Osteocyte (in vitro differentiated cells): ENCODE measurements at regions not wholly inside any gene's neighbourhood (a gene's known extent, or its start where the extent isn't known, plus 50 kb on each side); places are given as distances from the start of the nearest gene placed in this dataset.

Experiments
- DNase-seq: peaks from one replicate; pipeline ENCODE4 v3.0.0; 2021; ENCODE audit warnings: mixed read lengths; ENCODE audit not compliant: unreplicated experiment; ENCODE audit errors: extremely low spot score
- H3K27ac Mint-ChIP-seq: one replicate; pipeline ENCODE4 v1.8.0; 2021; ENCODE audit warnings: mild to moderate bottlenecking, mixed read lengths; ENCODE audit not compliant: unreplicated experiment
- H3K27me3 Mint-ChIP-seq: one replicate; pipeline ENCODE4 v1.8.0; 2021; ENCODE audit warnings: mixed read lengths; ENCODE audit not compliant: unreplicated experiment
- H3K36me3 Mint-ChIP-seq: one replicate; pipeline ENCODE4 v1.8.0; 2021; ENCODE audit warnings: mixed read lengths; ENCODE audit not compliant: unreplicated experiment
- H3K4me1 Mint-ChIP-seq: one replicate; pipeline ENCODE4 v1.8.0; 2021; ENCODE audit warnings: mixed read lengths; ENCODE audit not compliant: unreplicated experiment
- H3K4me3 Mint-ChIP-seq: one replicate; pipeline ENCODE4 v1.8.0; 2021; ENCODE audit warnings: mild to moderate bottlenecking, moderate library complexity, mixed read lengths; ENCODE audit not compliant: unreplicated experiment
- H3K9me3 Mint-ChIP-seq: one replicate; pipeline ENCODE4 v1.8.0; 2021; ENCODE audit warnings: mixed read lengths; ENCODE audit not compliant: unreplicated experiment
- CTCF ChIP-seq: fragments of 200-600 bp; sonication (generic); IDR thresholded peaks from 2 replicates; pipeline ENCODE4 v1.5.0; 2021; ENCODE audit warnings: antibody characterized with exemption, mild to moderate bottlenecking, moderate library complexity

GRCh38 chr13:59205501-59205900 lies 958.2 kb downstream of the DIAPH3 start:
- Mint-ChIP-seq H3K27ac (no peak overlapping the region), H3K9me3 (peaks cover 8% of the 10 kb centered on the region), H3K36me3 (no peaks in the 10 kb centered on the region), H3K4me3 (no peak overlapping the region), H3K4me1 (peaks cover 6% of the 10 kb centered on the region), H3K27me3 (peaks cover 3% of the 10 kb centered on the region)
- DNase-seq = no peak
- no peak for TF ChIP-seq CTCF

- Mint-ChIP-seq H3K4me1 (peaks cover 10% of the 10 kb centered on the region), H3K27ac (no peak overlapping the region)
These were observed 955.1 kb downstream of the DIAPH3 start for GRCh38 chr13:59208405-59209195.

DNA sequence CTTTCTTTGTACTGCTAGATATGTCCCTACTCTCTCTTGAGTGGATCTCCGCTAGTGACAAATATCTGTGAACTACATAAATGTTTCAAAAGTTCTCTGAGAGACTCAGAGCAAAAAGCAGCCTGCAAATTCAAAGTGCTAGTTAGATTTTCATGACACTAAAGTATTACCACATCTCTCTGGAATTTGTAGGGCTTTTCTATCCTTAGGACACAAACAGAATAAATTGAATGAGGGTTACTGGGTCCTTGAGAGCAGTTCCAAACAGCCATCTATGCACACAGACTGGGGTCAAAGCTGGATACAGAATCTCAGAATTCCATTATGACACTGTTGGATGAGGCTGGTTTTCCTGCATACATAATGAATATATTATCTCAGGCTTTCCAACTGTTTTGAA lies 953.2 kb downstream of the DIAPH3 start:
- TF ChIP-seq CTCF = no peak
- Mint-ChIP-seq H3K27me3 (peaks cover 10% of the 10 kb centered on the region), H3K4me3 (no peak overlapping the region), H3K36me3 (no peaks in the 10 kb centered on the region), H3K4me1 (peaks cover 10% of the 10 kb centered on the region), H3K27ac (no peak overlapping the region), H3K9me3 (no peaks in the 10 kb centered on the region)
- DNase-seq = no peak

More at GRCh38 chr13:59208405-59209195, 955.1 kb downstream of the DIAPH3 start:
- Mint-ChIP-seq H3K4me3 (no peak overlapping the region), H3K27me3 (peaks cover 11% of the 10 kb centered on the region), H3K36me3 (no peaks in the 10 kb centered on the region), H3K9me3 (peaks cover under 1% of the 10 kb centered on the region)
- no peak for TF ChIP-seq CTCF
- DNase-seq = no peak

DNA sequence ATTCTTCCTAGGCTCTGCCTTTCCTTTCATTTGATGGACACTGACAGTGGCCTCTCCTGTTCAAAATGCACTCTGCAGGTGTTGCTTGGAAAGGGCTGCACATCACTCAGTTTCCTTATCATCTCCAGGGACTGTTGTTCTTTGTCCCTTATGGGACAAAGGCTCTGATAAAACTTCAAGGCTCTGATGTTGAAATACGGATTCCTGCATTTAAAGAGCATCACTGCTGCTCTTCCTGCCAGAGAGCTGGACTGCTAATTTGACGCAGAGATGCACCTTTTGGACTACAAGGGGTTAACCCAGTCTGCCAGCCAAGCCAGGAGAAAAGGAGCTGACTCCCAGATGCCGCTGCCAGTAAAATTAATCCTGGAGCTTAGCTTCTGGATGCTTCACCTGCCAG lies 952.1 kb downstream of the DIAPH3 start:
- H3K4me3 Mint-ChIP-seq = no peak overlapping the region
- H3K27me3 Mint-ChIP-seq = peaks cover 12% of the 10 kb centered on the region
- no peak for DNase-seq
- no peaks in the 10 kb centered on the region for H3K9me3 Mint-ChIP-seq
- H3K4me1 Mint-ChIP-seq = peaks cover 10% of the 10 kb centered on the region
- H3K36me3 Mint-ChIP-seq = no peaks in the 10 kb centered on the region
- H3K27ac Mint-ChIP-seq = no peak overlapping the region
- TF ChIP-seq CTCF = no peak

DNA sequence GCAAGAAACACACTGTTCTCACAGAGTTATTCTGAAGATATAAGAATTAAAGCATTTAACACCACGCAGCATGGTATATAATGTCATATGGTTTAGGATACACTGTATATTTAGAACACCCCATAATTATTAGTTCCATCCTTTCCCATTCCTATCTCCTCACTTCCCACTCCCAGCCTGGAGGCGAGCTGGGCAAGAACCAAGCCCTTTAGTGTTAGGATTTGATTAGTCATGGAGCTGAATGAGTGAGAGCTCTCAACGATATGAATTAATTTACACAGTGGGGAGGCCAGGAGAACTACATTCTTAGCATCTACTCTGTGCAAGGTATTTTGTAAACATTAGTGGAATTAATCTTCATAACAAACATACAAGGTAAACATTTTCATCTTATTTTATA lies 934.3 kb downstream of the DIAPH3 start:
- peaks cover 6% of the 10 kb centered on the region for H3K27me3 Mint-ChIP-seq
- TF ChIP-seq CTCF = no peak
- no peak overlapping the region for H3K4me3 Mint-ChIP-seq
- H3K27ac Mint-ChIP-seq = no peak overlapping the region
- H3K4me1 Mint-ChIP-seq = no peaks in the 10 kb centered on the region
- DNase-seq = no peak
- no peaks in the 10 kb centered on the region for H3K36me3 Mint-ChIP-seq
- H3K9me3 Mint-ChIP-seq = no peaks in the 10 kb centered on the region
